Lower leg skin (tissue), 4 donors: ENCODE measurements at regions not wholly inside any gene's neighbourhood (a gene's known extent, or its start where the extent isn't known, plus 50 kb on each side); places are given as distances from the start of the nearest gene placed in this dataset.

Source experiments
- DNase-seq, 2 donors: peaks; one replicate each; pipeline ENCODE4 v3.0.0-alpha.2; 2019; ENCODE audit warnings: low spot score in 2 of 2
- H3K4me3 ChIP-seq: fragments of 200-600 bp; sonication (generic); 2 replicates; pipeline ENCODE4 v1.5.1; 2017; ENCODE audit warnings: mild to moderate bottlenecking, low read depth; ENCODE audit not compliant: poor library complexity, severe bottlenecking
- CTCF ChIP-seq, 3 donors: fragments of 450-650 bp; IDR thresholded peaks; one replicate each; pipeline ENCODE4 v1.5.1; 2016; ENCODE audit warnings: antibody characterized with exemption in 3 of 3, mild to moderate bottlenecking in 3 of 3, moderate library complexity in 2 of 3
- POLR2A ChIP-seq, 2 donors: fragments of 450-650 bp; IDR thresholded peaks; one replicate each; pipeline ENCODE4 v1.6.1; 2016 to 2017; ENCODE audit warnings: antibody characterized with exemption in 2 of 2, mild to moderate bottlenecking in 1 of 2, moderate library complexity in 1 of 2
- WGBS, 2 donors: methylation state at CpG; one replicate each; pipeline ENCODE4 v1.1.5; 2018; 5-methylcytosine and 5-hydroxymethylcytosine counted together
- intact Hi-C: fragments of 100-400 bp; cut with DNase I; formaldehyde crosslinking; loops from one replicate; pipeline ENCODE4 v1.15.0; 2023; ENCODE audit warnings: low total_unique reads

GRCh38 chr20:57922083-57922482, 212.3 kb upstream of the PMEPA1 start:
- TF ChIP-seq POLR2A (IDR thresholded peaks at IDR 0.05) (no peak), CTCF (IDR thresholded peaks at IDR 0.05) (no peak)
- intact Hi-C loops = no loop called here
- H3K4me3 ChIP-seq = no peak overlapping the region
- DNase-seq = no peak
- WGBS, 2 donors = 73 to 74% methylated on average over 4 of the region's 4 CpGs

GRCh38 chr20:57921676-57922075, 211.9 kb upstream of the PMEPA1 start:
- DNase-seq = no peak
- no peak overlapping the region for H3K4me3 ChIP-seq
- intact Hi-C loops = no loop called here
- WGBS, 2 donors = 83 to 86% methylated on average over 8 of the region's 8 CpGs
- TF ChIP-seq CTCF (IDR thresholded peaks at IDR 0.05) = no peak
- TF ChIP-seq POLR2A (IDR thresholded peaks at IDR 0.05) = no peak

- intact Hi-C loops = no loop called here
- no peak for DNase-seq
- no peak overlapping the region for H3K4me3 ChIP-seq
- TF ChIP-seq POLR2A (IDR thresholded peaks at IDR 0.05) = no peak
- no peak for TF ChIP-seq CTCF (IDR thresholded peaks at IDR 0.05)
- WGBS, 2 donors = 89% methylated on average over 6 of the region's 6 CpGs
These were observed 211.2 kb upstream of the PMEPA1 start for GRCh38 chr20:57920971-57921370.

GRCh38 chr20:57919049-57919448, 209.2 kb upstream of the PMEPA1 start:
- 82 to 86% methylated on average over 3 of the region's 3 CpGs for WGBS, 2 donors
- TF ChIP-seq CTCF (IDR thresholded peaks at IDR 0.05) (no peak), POLR2A (IDR thresholded peaks at IDR 0.05) (no peak)
- intact Hi-C loops = no loop called here
- no peak for DNase-seq
- H3K4me3 ChIP-seq = no peak overlapping the region

- no peak for DNase-seq
- intact Hi-C loops = no loop called here
- 85 to 91% methylated on average over 4 of the region's 4 CpGs for WGBS, 2 donors
- no peak overlapping the region for H3K4me3 ChIP-seq
- TF ChIP-seq POLR2A (IDR thresholded peaks at IDR 0.05) = no peak
- no peak for TF ChIP-seq CTCF (IDR thresholded peaks at IDR 0.05)
These were observed 208.7 kb upstream of the PMEPA1 start for GRCh38 chr20:57918551-57918950.

- no peak overlapping the region for H3K4me3 ChIP-seq
- TF ChIP-seq POLR2A (IDR thresholded peaks at IDR 0.05) (no peak), CTCF (IDR thresholded peaks at IDR 0.05) (no peak)
- WGBS, 2 donors = 76 to 87% methylated on average over 4 of the region's 4 CpGs
- intact Hi-C loops = no loop called here
- no peak for DNase-seq
These were observed 204.4 kb upstream of the PMEPA1 start for GRCh38 chr20:57914205-57914604.
